Prostate gland (tissue), 2 donors: ENCODE measurements at regions not wholly inside any gene's neighbourhood (a gene's known extent, or its start where the extent isn't known, plus 50 kb on each side); places are given as distances from the start of the nearest gene placed in this dataset.
"Not testable (repeated sequence)": the region's sequence is repeated elsewhere in the genome, so short reads cannot be mapped to it uniquely, and the experiment has no call there.

Source experiments
- DNase-seq: peaks from one replicate; pipeline ENCODE4 v3.0.0-alpha.2; 2019; ENCODE audit warnings: low spot score
- H3K27ac ChIP-seq, 2 donors: fragments of 200-600 bp; sonication (generic); 2 replicates each; pipeline ENCODE4 v1.5.1; 2017 to 2019
- H3K27me3 ChIP-seq: fragments of 200-600 bp; sonication (generic); replicated peaks from 2 replicates; pipeline ENCODE4 v1.5.1; 2019; ENCODE audit not compliant: insufficient read depth
- H3K36me3 ChIP-seq, 2 donors: fragments of 200-600 bp; sonication (generic); 1 replicate in 1 of 2; 2 replicates in 1 of 2; pipeline versions ENCODE4 v1.5.1 to v1.8.1; 2017 to 2019
- H3K4me1 ChIP-seq: fragments of 200-600 bp; sonication (generic); replicated peaks from 2 replicates; pipeline ENCODE4 v1.5.1; 2019
- H3K4me3 ChIP-seq, 2 donors: fragments of 200-600 bp; sonication (generic); 2 replicates each; pipeline ENCODE4 v1.5.1; 2017 to 2019
- H3K9me3 ChIP-seq: fragments of 200-600 bp; sonication (generic); 2 replicates; pipeline ENCODE4 v1.5.1; 2017
- CTCF ChIP-seq, 4 experiments: fragments of 200-600 bp in 2 of 4; fragments of 450-650 bp in 2 of 4; sonication (generic) in 2 of 4; IDR thresholded peaks; 1 replicate in 3 of 4; 2 replicates in 1 of 4; pipeline ENCODE4 v1.5.1; 2016 to 2019; ENCODE audit warnings: antibody characterized with exemption in 4 of 4, mild to moderate bottlenecking in 2 of 4, moderate library complexity in 2 of 4
- POLR2A ChIP-seq: fragments of 450-650 bp; IDR thresholded peaks from one replicate; pipeline ENCODE4 v1.6.1; 2016; ENCODE audit warnings: antibody characterized with exemption, mild to moderate bottlenecking
- POLR2AphosphoS5 ChIP-seq: sonication (generic); formaldehyde crosslinking; IDR thresholded peaks from one replicate; pipeline ENCODE4 v1.6.1; 2017; ENCODE audit warnings: antibody characterized with exemption
- WGBS: methylation state at CpG from one replicate; pipeline ENCODE4 v1.1.5; 2018; 5-methylcytosine and 5-hydroxymethylcytosine counted together
- intact Hi-C: fragments of 100-400 bp; cut with DNase I; formaldehyde crosslinking; loops from one replicate; pipeline ENCODE4 v1.14.2; 2022

DNA sequence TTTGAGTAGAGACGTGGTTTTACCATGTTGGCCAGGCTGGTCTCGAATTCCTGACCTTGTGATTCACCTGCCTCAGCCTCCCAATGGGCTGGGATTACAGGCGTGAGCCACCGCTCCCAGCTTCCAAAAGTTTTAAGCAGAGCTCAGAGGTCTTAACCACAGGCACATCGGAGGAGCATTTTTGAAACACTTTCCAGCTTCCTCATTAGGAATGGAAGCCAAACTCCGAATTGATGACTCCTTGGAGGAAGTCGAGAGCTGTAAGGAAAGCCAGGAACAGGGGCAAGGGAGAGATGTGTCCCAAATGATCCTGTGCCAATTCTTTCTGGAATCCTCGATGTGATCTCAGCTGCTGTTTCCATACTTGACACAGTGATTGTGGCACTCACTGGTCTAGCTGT is 56.2 kb upstream of the CCZ1B start:
- H3K4me1 ChIP-seq, H3K4me3 ChIP-seq, H3K27me3 ChIP-seq, intact Hi-C loops, H3K9me3 ChIP-seq, H3K27ac ChIP-seq, H3K36me3 ChIP-seq, DNase-seq: not testable (repeated sequence)
- 85% methylated on average over 7 of the region's 8 CpGs for WGBS

- H3K36me3 ChIP-seq, H3K4me1 ChIP-seq, H3K27ac ChIP-seq, intact Hi-C loops, H3K27me3 ChIP-seq, DNase-seq, H3K9me3 ChIP-seq, H3K4me3 ChIP-seq: not testable (repeated sequence)
- 85% methylated on average over 10 of the region's 10 CpGs for WGBS
Measured at GRCh38 chr7:6883756-6884155, 57.7 kb upstream of the CCZ1B start.

DNA sequence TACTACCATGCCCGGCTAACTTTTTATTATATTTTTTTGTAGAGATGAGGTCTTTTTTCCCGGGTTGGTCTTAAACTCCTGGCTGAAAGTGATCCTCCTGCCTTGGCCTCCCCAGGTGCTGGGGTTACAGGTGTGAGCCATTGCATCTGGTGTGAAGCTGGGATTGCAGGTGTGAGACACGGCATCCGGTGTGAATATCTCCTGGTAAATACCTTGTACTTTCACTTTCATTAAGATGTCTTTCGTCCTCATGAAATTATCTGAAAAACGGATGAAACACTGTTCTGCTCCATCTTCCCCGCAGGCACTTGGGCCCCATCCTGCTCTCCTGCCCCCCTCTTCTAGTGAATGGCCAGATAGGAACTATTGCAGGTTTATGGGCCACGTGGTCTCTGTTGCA is 60.1 kb upstream of the CCZ1B start:
- intact Hi-C loops, result no loop called here
- 83% methylated on average over 8 of the region's 8 CpGs for WGBS
- Histone ChIP-seq H3K4me1 (no peaks in the 10 kb centered on the region), H3K4me3 (no peak overlapping the region), H3K27me3 (no peaks in the 10 kb centered on the region), H3K36me3 (no peaks in the 10 kb centered on the region), H3K27ac (no peak overlapping the region), H3K9me3 (no peaks in the 10 kb centered on the region)
- DNase-seq, result no peak
- TF ChIP-seq POLR2AphosphoS5 (no peak), CTCF (IDR thresholded peaks at IDR 0.05) (no peak), POLR2A (no peak)

DNA sequence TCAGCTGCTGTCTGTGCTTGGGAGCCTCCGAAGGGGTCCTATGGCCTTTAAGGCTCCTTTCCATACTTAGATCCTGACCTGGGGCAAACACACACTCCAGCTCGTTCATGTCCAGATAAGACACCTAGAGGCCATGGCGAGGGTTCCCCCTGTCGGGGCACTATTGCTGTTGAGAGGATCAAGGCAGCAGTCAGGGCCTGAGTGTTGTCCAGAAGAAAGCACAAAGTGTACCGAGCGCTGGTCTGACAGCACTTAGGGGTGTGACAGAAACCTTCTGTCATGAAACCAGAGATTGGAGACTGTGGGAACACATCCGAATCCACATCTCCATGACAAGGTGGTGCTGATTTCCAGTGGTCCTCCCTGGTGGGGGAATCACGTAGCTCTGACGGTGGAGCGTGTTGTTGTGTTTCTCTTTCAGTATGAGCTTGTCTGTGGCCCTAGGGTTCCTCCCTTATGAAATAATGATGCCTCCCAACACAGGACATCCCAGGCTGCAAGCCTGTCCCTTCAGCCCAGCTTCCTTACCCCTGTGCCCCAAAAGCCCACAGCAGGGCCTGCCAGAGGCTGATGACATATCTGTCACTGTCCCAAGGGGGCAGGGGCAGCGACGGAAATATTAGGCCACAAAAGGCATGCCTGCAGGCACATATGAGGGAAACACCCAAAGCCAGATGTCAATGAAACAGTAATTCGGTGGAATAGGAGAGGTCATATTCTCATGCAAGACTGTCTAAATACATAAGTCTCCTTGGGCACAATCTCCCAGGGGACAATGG is 62.4 kb upstream of the CCZ1B start:
- intact Hi-C loops, H3K9me3 ChIP-seq, DNase-seq, H3K4me1 ChIP-seq, H3K36me3 ChIP-seq, H3K27ac ChIP-seq, H3K4me3 ChIP-seq, H3K27me3 ChIP-seq: not testable (repeated sequence)
- 56% methylated on average over 13 of the region's 13 CpGs for WGBS

DNA sequence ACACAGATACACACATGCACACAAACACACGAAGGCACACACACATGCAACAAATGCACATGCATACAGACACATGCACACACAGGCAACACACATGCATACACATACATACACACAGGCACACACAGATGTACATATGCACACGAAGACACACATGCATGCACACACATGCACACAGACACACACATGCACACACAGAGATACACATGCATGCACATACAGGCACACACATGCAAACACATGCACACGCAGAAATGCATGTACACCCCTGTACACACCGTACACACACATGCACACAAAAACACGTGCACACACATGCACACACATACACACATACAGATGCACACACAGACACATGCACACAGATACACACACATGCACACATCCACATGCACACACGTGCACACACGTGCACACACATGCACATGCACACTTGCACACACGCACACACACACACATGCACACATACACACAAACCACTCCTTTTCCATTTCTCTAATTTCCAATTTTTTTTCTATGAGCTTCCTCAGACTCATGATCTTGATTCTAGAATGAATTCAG is 63.3 kb upstream of the CCZ1B start:
- H3K4me1 ChIP-seq, result no peaks in the 10 kb centered on the region
- no peaks in the 10 kb centered on the region for H3K27me3 ChIP-seq
- WGBS, result 89% methylated on average over 8 of the region's 8 CpGs
- intact Hi-C loops, result no loop called here
- TF ChIP-seq POLR2A (no peak), CTCF (IDR thresholded peaks at IDR 0.05) (no peak), POLR2AphosphoS5 (no peak)
- no peak for DNase-seq
- H3K36me3 ChIP-seq, result no peaks in the 10 kb centered on the region
- H3K4me3 ChIP-seq, result no peak overlapping the region
- H3K9me3 ChIP-seq, result no peaks in the 10 kb centered on the region
- no peak overlapping the region for H3K27ac ChIP-seq

GRCh38 chr7:6902097-6902518 is 76.0 kb upstream of the CCZ1B start:
- H3K9me3 ChIP-seq, H3K4me1 ChIP-seq, H3K4me3 ChIP-seq, intact Hi-C loops, H3K36me3 ChIP-seq, DNase-seq, H3K27me3 ChIP-seq, H3K27ac ChIP-seq: not testable (repeated sequence)
- 34% methylated on average over 4 of the region's 4 CpGs for WGBS

DNA sequence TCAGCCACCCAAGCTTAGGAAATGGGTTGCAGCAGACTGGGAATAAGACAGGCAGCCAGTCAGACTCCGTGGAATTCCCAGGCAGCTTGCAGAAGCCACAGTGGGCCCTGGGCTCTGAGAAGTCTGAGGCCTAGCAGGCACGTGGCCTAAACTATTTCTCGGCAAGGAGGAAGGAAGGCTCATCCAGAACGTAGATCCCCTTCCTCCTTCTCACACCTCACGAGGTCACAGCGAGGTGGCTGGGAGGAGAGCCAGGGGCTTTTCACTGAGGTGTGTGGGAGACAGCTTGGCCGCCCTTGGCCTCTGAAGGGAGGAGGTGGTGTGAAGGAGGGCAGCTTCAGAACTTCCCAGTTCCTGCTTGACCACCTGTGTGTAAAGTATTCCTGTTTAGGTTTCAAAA is 77.2 kb upstream of the CCZ1B start:
- H3K9me3 ChIP-seq, DNase-seq, H3K27me3 ChIP-seq, H3K27ac ChIP-seq, H3K4me3 ChIP-seq, H3K36me3 ChIP-seq, H3K4me1 ChIP-seq, intact Hi-C loops: not testable (repeated sequence)
- 52% methylated on average over 7 of the region's 7 CpGs for WGBS

GRCh38 chr7:6903792-6904191 is 77.7 kb upstream of the CCZ1B start:
- H3K27me3 ChIP-seq, DNase-seq, H3K27ac ChIP-seq, H3K36me3 ChIP-seq, H3K9me3 ChIP-seq, H3K4me3 ChIP-seq, H3K4me1 ChIP-seq, intact Hi-C loops: not testable (repeated sequence)
- 54% methylated on average over 3 of the region's 4 CpGs for WGBS
